PC-9 (cell line): ENCODE measurements at regions not wholly inside any gene's neighbourhood (a gene's known extent, or its start where the extent isn't known, plus 50 kb on each side); places are given as distances from the start of the nearest gene placed in this dataset.

Experiments used
- EZH2 ChIP-seq: fragments of 200-600 bp; sonication (generic); IDR thresholded peaks from 2 replicates; pipeline ENCODE4 v1.8.0; 2017; ENCODE audit warnings: antibody characterized with exemption, low read depth
- TF ChIP-seq, protein P1 (sequence below): fragments of 200-600 bp; sonication (generic); conservative IDR thresholded peaks from 2 replicates; pipeline ENCODE4 v1.6.1; 2017; ENCODE audit warnings: mixed run types, antibody characterized with exemption, mild to moderate bottlenecking, moderate library complexity

GRCh38 chr9:116045083-116045482 lies 108.5 kb upstream of the PAPPA start:
- TF ChIP-seq, protein P1, sequence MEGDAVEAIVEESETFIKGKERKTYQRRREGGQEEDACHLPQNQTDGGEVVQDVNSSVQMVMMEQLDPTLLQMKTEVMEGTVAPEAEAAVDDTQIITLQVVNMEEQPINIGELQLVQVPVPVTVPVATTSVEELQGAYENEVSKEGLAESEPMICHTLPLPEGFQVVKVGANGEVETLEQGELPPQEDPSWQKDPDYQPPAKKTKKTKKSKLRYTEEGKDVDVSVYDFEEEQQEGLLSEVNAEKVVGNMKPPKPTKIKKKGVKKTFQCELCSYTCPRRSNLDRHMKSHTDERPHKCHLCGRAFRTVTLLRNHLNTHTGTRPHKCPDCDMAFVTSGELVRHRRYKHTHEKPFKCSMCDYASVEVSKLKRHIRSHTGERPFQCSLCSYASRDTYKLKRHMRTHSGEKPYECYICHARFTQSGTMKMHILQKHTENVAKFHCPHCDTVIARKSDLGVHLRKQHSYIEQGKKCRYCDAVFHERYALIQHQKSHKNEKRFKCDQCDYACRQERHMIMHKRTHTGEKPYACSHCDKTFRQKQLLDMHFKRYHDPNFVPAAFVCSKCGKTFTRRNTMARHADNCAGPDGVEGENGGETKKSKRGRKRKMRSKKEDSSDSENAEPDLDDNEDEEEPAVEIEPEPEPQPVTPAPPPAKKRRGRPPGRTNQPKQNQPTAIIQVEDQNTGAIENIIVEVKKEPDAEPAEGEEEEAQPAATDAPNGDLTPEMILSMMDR, result no peak
- no peak for TF ChIP-seq EZH2
